Testis (tissue), 2 donors: ENCODE measurements at regions not wholly inside any gene's neighbourhood (a gene's known extent, or its start where the extent isn't known, plus 50 kb on each side); places are given as distances from the start of the nearest gene placed in this dataset.

ENCODE experiments used
- DNase-seq: peaks from one replicate; pipeline ENCODE4 v3.0.0-alpha.2; 2019
- H3K27ac ChIP-seq, 2 donors: fragments of 200-600 bp; sonication (generic); one replicate each; pipeline ENCODE4 v1.5.1; 2019
- H3K27me3 ChIP-seq: fragments of 200-600 bp; sonication (generic); one replicate; pipeline ENCODE4 v1.5.1; 2019
- H3K36me3 ChIP-seq: fragments of 200-600 bp; sonication (generic); one replicate; pipeline ENCODE4 v1.5.1; 2017; ENCODE audit warnings: low read depth; ENCODE audit errors: missing control alignments
- H3K4me1 ChIP-seq: fragments of 200-600 bp; sonication (generic); one replicate; pipeline ENCODE4 v1.5.1; 2019
- H3K4me3 ChIP-seq, 2 donors: fragments of 200-600 bp; sonication (generic); one replicate each; pipeline ENCODE4 v1.5.1; 2017 to 2019
- H3K9me3 ChIP-seq: fragments of 200-600 bp; sonication (generic); one replicate; pipeline ENCODE4 v1.5.1; 2017
- CTCF ChIP-seq, 3 experiments: fragments of 450-650 bp in 2 of 3; fragments of 200-600 bp in 1 of 3; sonication (generic) in 1 of 3; IDR thresholded peaks; one replicate each; pipeline ENCODE4 v1.5.1; 2016 to 2019; ENCODE audit warnings: antibody characterized with exemption in 3 of 3, mild to moderate bottlenecking in 2 of 3, moderate library complexity in 1 of 3
- POLR2A ChIP-seq: fragments of 450-650 bp; IDR thresholded peaks from one replicate; pipeline ENCODE4 v1.6.1; 2017; ENCODE audit warnings: antibody characterized with exemption, mild to moderate bottlenecking, moderate library complexity
- WGBS, 2 donors: methylation state at CpG; one replicate each; pipeline ENCODE4 v1.1.5; 2018; 5-methylcytosine and 5-hydroxymethylcytosine counted together
- intact Hi-C: fragments of 100-400 bp; cut with DNase I; formaldehyde crosslinking; loops from one replicate; pipeline ENCODE4 v1.15.1; 2023; ENCODE audit warnings: low total_unique reads

- Histone ChIP-seq H3K4me3 (no peak overlapping the region), H3K27ac (no peak overlapping the region), H3K36me3 (no peaks in the 10 kb centered on the region), H3K27me3 (no peaks in the 10 kb centered on the region), H3K9me3 (no peaks in the 10 kb centered on the region), H3K4me1 (peaks cover 10% of the 10 kb centered on the region)
- 90 to 97% methylated on average over 4 of the region's 4 CpGs for WGBS, 2 donors
- DNase-seq: no peak
- intact Hi-C loops: no loop called here
- TF ChIP-seq CTCF (IDR thresholded peaks at IDR 0.05) (no peak), POLR2A (no peak)
Observed at GRCh38 chr2:215752436-215752835, 260.9 kb downstream of the MREG start.

- H3K9me3 ChIP-seq: no peaks in the 10 kb centered on the region
- no peaks in the 10 kb centered on the region for H3K36me3 ChIP-seq
- H3K4me3 ChIP-seq: no peak overlapping the region
- DNase-seq: no peak
- TF ChIP-seq POLR2A (no peak), CTCF (IDR thresholded peaks at IDR 0.05) (no peak)
- peaks cover 10% of the 10 kb centered on the region for H3K4me1 ChIP-seq
- no peaks in the 10 kb centered on the region for H3K27me3 ChIP-seq
- no peak overlapping the region for H3K27ac ChIP-seq
- WGBS, 2 donors: 88 to 100% methylated on average over 3 of the region's 3 CpGs
- intact Hi-C loops: no loop called here
Observed at GRCh38 chr2:215751911-215752272, 261.5 kb downstream of the MREG start.

GRCh38 chr2:215751200-215751910, 262.0 kb downstream of the MREG start:
- Histone ChIP-seq H3K27ac (no peak overlapping the region), H3K27me3 (no peaks in the 10 kb centered on the region), H3K4me3 (no peak overlapping the region), H3K36me3 (no peaks in the 10 kb centered on the region), H3K4me1 (peaks cover 10% of the 10 kb centered on the region), H3K9me3 (no peaks in the 10 kb centered on the region)
- DNase-seq: no peak
- TF ChIP-seq CTCF (IDR thresholded peaks at IDR 0.05): no peak
- no peak for TF ChIP-seq POLR2A
- intact Hi-C loops: no loop called here
- WGBS, 2 donors: 92 to 93% methylated on average over 3 of the region's 3 CpGs

- Histone ChIP-seq H3K4me1 (peaks cover 10% of the 10 kb centered on the region), H3K36me3 (no peaks in the 10 kb centered on the region), H3K27me3 (no peaks in the 10 kb centered on the region), H3K27ac (no peak overlapping the region), H3K4me3 (no peak overlapping the region), H3K9me3 (no peaks in the 10 kb centered on the region)
- TF ChIP-seq POLR2A (no peak), CTCF (IDR thresholded peaks at IDR 0.05) (no peak)
- 68% methylated on average over 4 of the region's 4 CpGs for WGBS, 2 donors
- intact Hi-C loops: no loop called here
- no peak for DNase-seq
Observed at GRCh38 chr2:215750763-215751162, 262.6 kb downstream of the MREG start.
